HEK293 (cell line): ENCODE measurements at regions not wholly inside any gene's neighbourhood (a gene's known extent, or its start where the extent isn't known, plus 50 kb on each side); places are given as distances from the start of the nearest gene placed in this dataset.

ENCODE experiments used
- CTCF ChIA-PET: fragments of 350-600 bp; formaldehyde crosslinking; extraction: SDS; loops from one replicate; lab custom pipeline; 2021; ENCODE audit warnings: antibody characterized with exemption; lab: Yijun Ruan, JAX
- POLR2A ChIA-PET: fragments of 300-600 bp; formaldehyde crosslinking; extraction: SDS; loops from one replicate; lab custom pipeline; 2020; ENCODE audit warnings: antibody characterized with exemption, inconsistent platforms; lab: Yijun Ruan, JAX
- H3K27ac ChIP-seq: fragments of 200-500 bp; sonication (Bioruptor generic); 2 replicates; pipeline ENCODE4 v1.5.1; 2014; ENCODE audit warnings: low read depth, low read length, control low read depth, inconsistent platforms; ENCODE audit errors: extremely low read depth
- H3K36me3 ChIP-seq, 2 experiments: fragments of 200-500 bp in 1 of 2; sonication (Bioruptor generic) in 1 of 2; 1 replicate in 1 of 2; 2 replicates in 1 of 2; pipeline ENCODE4 v1.5.1; 2014 to 2017; ENCODE audit warnings: inconsistent platforms in 2 of 2, low read length in 2 of 2; ENCODE audit not compliant: control insufficient read depth in 2 of 2, insufficient read depth in 1 of 2
- H3K4me1 ChIP-seq: fragments of 200-500 bp; sonication (Bioruptor generic); 2 replicates; pipeline ENCODE4 v1.5.1; 2014; ENCODE audit warnings: mild to moderate bottlenecking, low read length, inconsistent platforms; ENCODE audit not compliant: control insufficient read depth, insufficient read depth
- H3K4me3 ChIP-seq: 2 replicates; pipeline ENCODE4 v1.5.1; 2011; ENCODE audit warnings: low read depth, mild to moderate bottlenecking, control low read depth, low read length, moderate library complexity
- H3K9me3 ChIP-seq: fragments of 200-500 bp; sonication (Bioruptor generic); 2 replicates; pipeline ENCODE4 v1.5.1; 2014; ENCODE audit warnings: low read depth, low read length, inconsistent platforms; ENCODE audit not compliant: control insufficient read depth, insufficient read depth
- GFI1B ChIP-seq: fragments of 450-650 bp; formaldehyde crosslinking; IDR thresholded peaks from 2 replicates; pipeline ENCODE4 v1.5.1; 2016; ENCODE audit warnings: missing biosample characterization, missing genetic modification characterization
- HIC1 ChIP-seq: fragments of 450-650 bp; formaldehyde crosslinking; IDR thresholded peaks from 2 replicates; pipeline ENCODE4 v1.5.1; 2016; ENCODE audit warnings: missing biosample characterization, missing genetic modification characterization
- MZF1 ChIP-seq: fragments of 450-650 bp; formaldehyde crosslinking; IDR thresholded peaks from 2 replicates; pipeline ENCODE4 v1.5.1; 2017; ENCODE audit warnings: missing biosample characterization, missing genetic modification characterization, borderline replicate concordance
- OSR2 ChIP-seq: fragments of 450-650 bp; formaldehyde crosslinking; IDR thresholded peaks from 2 replicates; pipeline ENCODE4 v1.5.1; 2016; ENCODE audit warnings: missing biosample characterization, missing genetic modification characterization
- PRDM1 ChIP-seq: fragments of 450-650 bp; formaldehyde crosslinking; IDR thresholded peaks from 2 replicates; pipeline ENCODE4; 2016; ENCODE audit warnings: missing biosample characterization, missing genetic modification characterization
- PRDM10 ChIP-seq: fragments of 450-650 bp; formaldehyde crosslinking; IDR thresholded peaks from 2 replicates; pipeline ENCODE4 v1.5.1; 2016; ENCODE audit warnings: missing biosample characterization, missing genetic modification characterization
- YY1 ChIP-seq: fragments of 450-650 bp; formaldehyde crosslinking; IDR thresholded peaks from 2 replicates; pipeline ENCODE4 v1.5.1; 2018; ENCODE audit warnings: missing biosample characterization, missing genetic modification characterization
- ZBTB17 ChIP-seq: fragments of 450-650 bp; formaldehyde crosslinking; IDR thresholded peaks from 2 replicates; pipeline ENCODE4 v1.5.1; 2016; ENCODE audit warnings: missing biosample characterization, missing genetic modification characterization
- ZFP37 ChIP-seq: fragments of 450-650 bp; formaldehyde crosslinking; IDR thresholded peaks from 2 replicates; pipeline ENCODE4 v1.5.1; 2016; ENCODE audit warnings: missing biosample characterization, missing genetic modification characterization
- ZNF169 ChIP-seq: fragments of 450-650 bp; formaldehyde crosslinking; IDR thresholded peaks from 2 replicates; pipeline ENCODE4 v1.5.1; 2016; ENCODE audit warnings: missing biosample characterization, missing genetic modification characterization
- ZNF174 ChIP-seq: fragments of 450-650 bp; formaldehyde crosslinking; IDR thresholded peaks from 2 replicates; pipeline ENCODE4 v1.5.0; 2017; ENCODE audit warnings: missing biosample characterization, mild to moderate bottlenecking, missing genetic modification characterization
- ZNF239 ChIP-seq: fragments of 450-650 bp; formaldehyde crosslinking; IDR thresholded peaks from 2 replicates; pipeline ENCODE4 v1.5.1; 2016; ENCODE audit warnings: missing biosample characterization, missing genetic modification characterization
- ZNF26 ChIP-seq: fragments of 450-650 bp; formaldehyde crosslinking; IDR thresholded peaks from 2 replicates; pipeline ENCODE4 v1.5.1; 2016; ENCODE audit warnings: missing biosample characterization, missing genetic modification characterization
- ZNF274 ChIP-seq, 2 experiments: fragments of 200-500 bp in 1 of 2; fragments of 450-650 bp in 1 of 2; sonication (Bioruptor generic) in 1 of 2; formaldehyde crosslinking in 1 of 2; IDR thresholded peaks; 2 replicates each; pipeline versions ENCODE4 v1.5.1 to v1.6.1; 2014 to 2016; ENCODE audit warnings: borderline replicate concordance in 1 of 2, inconsistent platforms in 1 of 2, low read length in 1 of 2, missing biosample characterization in 1 of 2, missing genetic modification characterization in 1 of 2
- ZNF292 ChIP-seq: fragments of 450-650 bp; formaldehyde crosslinking; IDR thresholded peaks from 2 replicates; pipeline ENCODE4 v1.5.1; 2016; ENCODE audit warnings: low read depth, missing biosample characterization, missing genetic modification characterization, borderline replicate concordance
- ZNF341 ChIP-seq: fragments of 450-650 bp; formaldehyde crosslinking; IDR thresholded peaks from 2 replicates; pipeline ENCODE4; 2016; ENCODE audit warnings: low read depth, missing biosample characterization, missing genetic modification characterization
- ZNF366 ChIP-seq: fragments of 450-650 bp; formaldehyde crosslinking; conservative IDR thresholded peaks from 2 replicates; pipeline ENCODE4 v1.5.1; 2016; ENCODE audit warnings: missing biosample characterization, missing genetic modification characterization
- ZNF404 ChIP-seq: fragments of 450-650 bp; formaldehyde crosslinking; IDR thresholded peaks from 2 replicates; pipeline ENCODE4 v1.5.1; 2017; ENCODE audit warnings: missing biosample characterization, missing genetic modification characterization
- ZNF555 ChIP-seq: fragments of 450-650 bp; formaldehyde crosslinking; conservative IDR thresholded peaks from 2 replicates; pipeline ENCODE4 v1.5.1; 2017; ENCODE audit warnings: missing biosample characterization, mild to moderate bottlenecking, missing genetic modification characterization, inconsistent platforms
- ZNF558 ChIP-seq: fragments of 450-650 bp; formaldehyde crosslinking; IDR thresholded peaks from 2 replicates; pipeline ENCODE4 v1.5.1; 2016; ENCODE audit warnings: missing biosample characterization, missing genetic modification characterization
- ZNF777 ChIP-seq: fragments of 450-650 bp; formaldehyde crosslinking; IDR thresholded peaks from 2 replicates; pipeline ENCODE4 v1.5.1; 2017; ENCODE audit warnings: missing biosample characterization, missing genetic modification characterization, borderline replicate concordance
- ZXDB ChIP-seq: fragments of 450-650 bp; formaldehyde crosslinking; IDR thresholded peaks from 2 replicates; pipeline ENCODE4 v1.5.1; 2016; ENCODE audit warnings: missing biosample characterization, missing genetic modification characterization

DNA sequence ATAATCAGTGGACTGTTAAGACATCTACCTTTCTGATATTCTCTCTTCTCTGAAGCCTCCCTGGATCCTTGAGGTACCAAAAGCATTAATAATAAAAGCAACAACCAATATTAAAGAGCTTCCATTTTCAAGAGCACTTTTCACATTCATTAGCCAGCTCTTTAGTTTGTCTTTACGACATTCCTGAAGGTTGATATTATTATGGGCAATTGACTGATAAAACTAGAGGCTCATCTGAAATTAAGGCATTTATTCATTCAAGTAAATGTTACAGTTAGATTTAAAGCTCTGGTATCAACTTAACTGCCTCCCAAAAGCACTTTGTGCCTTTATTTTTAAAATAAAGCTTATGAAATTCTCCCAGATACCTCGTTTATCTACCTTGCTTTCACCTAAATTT is 199.6 kb downstream of the PLK2 start:
- H3K4me3 ChIP-seq: no peak overlapping the region
- CTCF ChIA-PET: interaction anchor here (0.7 to 1.3 kb wide), 2 partner anchors 12 to 175 kb away, joined by 3 read pairs; no protein-coding TSS in a partner anchor
- H3K4me1 ChIP-seq: no peaks in the 10 kb centered on the region
- H3K9me3 ChIP-seq: no peaks in the 10 kb centered on the region
- H3K36me3 ChIP-seq: no peaks in the 10 kb centered on the region
- TF ChIP-seq ZNF341 (tag by site-specific recombination): no peak
- TF ChIP-seq ZNF26 (tag by site-specific recombination): no peak
- no peak for TF ChIP-seq ZNF174 (tag by site-specific recombination)
- no peak for TF ChIP-seq ZNF274 (IDR thresholded peaks at IDR 0.05; ENCODE audit: low read length)
- TF ChIP-seq ZNF274 (tag by site-specific recombination; IDR thresholded peaks at IDR 0.05; ENCODE audit: borderline replicate concordance): no peak
- TF ChIP-seq ZNF292 (tag by site-specific recombination): no peak
- POLR2A ChIA-PET: interaction anchor here (1.3 kb wide), 1 partner anchor 200 kb away, joined by 4 read pairs; the partner anchor contains the start of gene PLK2
- no peak overlapping the region for H3K27ac ChIP-seq

DNA sequence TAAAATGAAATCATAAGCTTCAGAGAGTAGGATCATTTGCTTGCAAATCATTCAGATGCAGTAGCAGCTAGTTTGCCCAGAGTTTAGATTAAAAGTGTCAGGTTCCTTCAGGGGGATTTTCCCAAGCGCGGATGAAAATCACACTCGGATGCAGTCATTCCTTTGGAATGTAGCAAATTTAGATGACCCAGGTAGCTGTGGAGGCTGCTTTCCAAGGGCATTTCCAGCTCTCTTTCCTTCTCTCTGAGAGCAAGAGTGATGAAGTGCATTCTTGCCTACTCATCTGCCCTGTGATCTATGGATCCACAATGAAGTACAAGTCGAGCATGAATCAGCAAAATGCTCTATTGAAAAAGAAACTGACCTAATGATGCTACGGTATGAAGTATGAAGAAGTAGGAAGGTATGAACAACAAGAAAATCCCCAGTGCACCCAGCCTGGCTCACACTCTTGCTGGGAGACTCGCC is 200.2 kb downstream of the PLK2 start:
- Histone ChIP-seq H3K36me3 (no peaks in the 10 kb centered on the region), H3K9me3 (no peaks in the 10 kb centered on the region), H3K4me1 (no peaks in the 10 kb centered on the region), H3K4me3 (no peak overlapping the region), H3K27ac (no peak overlapping the region)
- TF ChIP-seq ZNF366 (tag by site-specific recombination): peak; percentile 49
- TF ChIP-seq PRDM10 (tag by site-specific recombination): peak; percentile 60
- 0 out of 2 replicates have a peak, but pooled peaks have one; percentile 10 for TF ChIP-seq HIC1 (tag by site-specific recombination)
- TF ChIP-seq ZFP37 (tag by site-specific recombination): peak; percentile 61; the same call in 1 of the 2 replicates
- no peak for TF ChIP-seq ZNF558 (tag by site-specific recombination)
- peak; percentile 52; the same call in 1 of the 2 replicates for TF ChIP-seq GFI1B (tag by site-specific recombination)
- peak; percentile 78 for TF ChIP-seq OSR2 (tag by site-specific recombination)
- TF ChIP-seq ZNF777 (tag by site-specific recombination): no peak
- peak; percentile 76 for TF ChIP-seq ZBTB17 (tag by site-specific recombination)
- TF ChIP-seq YY1: no peak
- TF ChIP-seq PRDM1: peak; percentile 70
- TF ChIP-seq ZNF239: no peak
- TF ChIP-seq ZXDB: peak; percentile 56
- no peak for TF ChIP-seq ZNF404 (tag by site-specific recombination)
- TF ChIP-seq ZNF555 (tag by site-specific recombination): no peak
- peak; percentile 82; the same call in 1 of the 2 replicates for TF ChIP-seq MZF1 (tag by site-specific recombination)
- no peak for TF ChIP-seq ZNF169 (tag by site-specific recombination)
- CTCF ChIA-PET: interaction anchor here (1.3 kb wide), 1 partner anchor 176 kb away, joined by 3 read pairs; no protein-coding TSS in a partner anchor
- POLR2A ChIA-PET: interaction anchor here (0.7 to 1.3 kb wide), 2 partner anchors 43 to 200 kb away, joined by 3 to 4 read pairs; partner anchors contain the start of gene PLK2
